H9 (cell line): ENCODE measurements at regions not wholly inside any gene's neighbourhood (a gene's known extent, or its start where the extent isn't known, plus 50 kb on each side); places are given as distances from the start of the nearest gene placed in this dataset.

Source experiments
- DNase-seq: peaks from one replicate; pipeline ENCODE4 v3.0.0-alpha.2; 2017
- H2AFZ ChIP-seq: one replicate; pipeline ENCODE4 v1.6.1; 2013; ENCODE audit warnings: mild to moderate bottlenecking, low read length, control low read depth, moderate library complexity
- H2AK5ac ChIP-seq: 2 replicates; pipeline ENCODE4 v1.6.1; 2013; ENCODE audit warnings: low read length, control low read depth, mixed read lengths; ENCODE audit not compliant: insufficient read length
- H2BK120ac ChIP-seq: one replicate; pipeline ENCODE4 v1.6.1; 2013; ENCODE audit warnings: low read depth, mild to moderate bottlenecking, low read length, control low read depth, inconsistent platforms; ENCODE audit not compliant: poor library complexity, severe bottlenecking
- H2BK12ac ChIP-seq: 2 replicates; pipeline ENCODE4 v1.6.1; 2013; ENCODE audit warnings: low read length, control low read depth, mixed read lengths, low read depth; ENCODE audit not compliant: insufficient read length
- H2BK15ac ChIP-seq: 2 replicates; pipeline ENCODE4 v1.6.1; 2013; ENCODE audit warnings: low read depth, low read length, control low read depth
- H2BK20ac ChIP-seq: one replicate; pipeline ENCODE4 v1.6.1; 2013; ENCODE audit warnings: low read depth, mild to moderate bottlenecking, low read length, control low read depth, inconsistent platforms; ENCODE audit not compliant: poor library complexity, severe bottlenecking
- H2BK5ac ChIP-seq: 2 replicates; pipeline ENCODE4 v1.6.1; 2013; ENCODE audit warnings: low read length, control low read depth, mixed read lengths; ENCODE audit not compliant: insufficient read length
- H3K14ac ChIP-seq: 2 replicates; pipeline ENCODE4 v1.6.1; 2013; ENCODE audit warnings: low read length, control low read depth; ENCODE audit not compliant: insufficient read depth
- H3K18ac ChIP-seq: 2 replicates; pipeline ENCODE4 v1.6.1; 2013; ENCODE audit warnings: low read depth, mild to moderate bottlenecking, mixed read lengths, low read length, control low read depth; ENCODE audit not compliant: insufficient read length
- H3K23ac ChIP-seq: 2 replicates; pipeline ENCODE4 v1.6.1; 2013; ENCODE audit warnings: low read length, control low read depth, mixed read lengths, low read depth; ENCODE audit not compliant: insufficient read length
- H3K23me2 ChIP-seq: 2 replicates; pipeline ENCODE4 v1.6.1; 2013; ENCODE audit warnings: low read depth, mild to moderate bottlenecking, mixed read lengths, low read length, control low read depth; ENCODE audit not compliant: insufficient read length, poor library complexity, severe bottlenecking
- H3K27ac ChIP-seq: 2 replicates; pipeline ENCODE4 v1.5.1; 2013; ENCODE audit warnings: low read length, control low read depth, mixed read lengths, low read depth; ENCODE audit not compliant: insufficient read length
- H3K27me3 ChIP-seq: 2 replicates; pipeline ENCODE4 v1.6.1; 2013; ENCODE audit warnings: low read length, control low read depth, inconsistent platforms; ENCODE audit not compliant: insufficient read depth
- H3K4ac ChIP-seq: 2 replicates; pipeline ENCODE4 v1.6.1; 2013; ENCODE audit warnings: low read depth, mild to moderate bottlenecking, control low read depth, inconsistent platforms, low read length, moderate library complexity
- H3K4me1 ChIP-seq: 2 replicates; pipeline ENCODE4 v1.6.1; 2013; ENCODE audit warnings: low read length, control low read depth, inconsistent platforms; ENCODE audit not compliant: insufficient read depth
- H3K4me2 ChIP-seq: 2 replicates; pipeline ENCODE4 v1.6.1; 2013; ENCODE audit warnings: low read length, control low read depth, mixed read lengths; ENCODE audit not compliant: insufficient read length, insufficient read depth
- H3K56ac ChIP-seq: 2 replicates; pipeline ENCODE4 v1.6.1; 2013; ENCODE audit warnings: low read depth, mild to moderate bottlenecking, mixed read lengths, low read length, control low read depth; ENCODE audit not compliant: insufficient read length
- H3K79me1 ChIP-seq: 2 replicates; pipeline ENCODE4 v1.6.1; 2013; ENCODE audit warnings: low read depth, mild to moderate bottlenecking, moderate library complexity, low read length, control low read depth, inconsistent platforms; ENCODE audit not compliant: insufficient read depth, poor library complexity, severe bottlenecking
- H3K79me2 ChIP-seq: 2 replicates; pipeline ENCODE4 v1.6.1; 2013; ENCODE audit warnings: low read length, control low read depth, inconsistent platforms; ENCODE audit not compliant: insufficient read depth
- H3K9ac ChIP-seq: 2 replicates; pipeline ENCODE4 v1.6.1; 2013; ENCODE audit warnings: low read length, control low read depth, mixed read lengths; ENCODE audit not compliant: insufficient read length; ENCODE audit errors: extremely low read depth
- H3K9me3 ChIP-seq: one replicate; pipeline ENCODE4 v1.6.1; 2013; ENCODE audit warnings: low read depth, low read length, inconsistent platforms; ENCODE audit not compliant: control insufficient read depth
- H3T11ph ChIP-seq: one replicate; pipeline ENCODE4 v1.6.1; 2013; ENCODE audit warnings: mild to moderate bottlenecking, low read length, control low read depth, inconsistent platforms
- H4K20me1 ChIP-seq: one replicate; pipeline ENCODE4 v1.6.1; 2013; ENCODE audit not compliant: control insufficient read depth, insufficient read length, insufficient read depth
- H4K5ac ChIP-seq: 2 replicates; pipeline ENCODE4 v1.6.1; 2013; ENCODE audit warnings: low read depth, mild to moderate bottlenecking, mixed read lengths, low read length, control low read depth; ENCODE audit not compliant: insufficient read length
- H4K8ac ChIP-seq: replicated peaks from 2 replicates; pipeline ENCODE4 v1.6.1; 2013; ENCODE audit warnings: low read length, control low read depth, mixed read lengths, low read depth; ENCODE audit not compliant: insufficient read length
- H4K91ac ChIP-seq: 2 replicates; pipeline ENCODE4 v1.6.1; 2013; ENCODE audit warnings: low read depth, mild to moderate bottlenecking, moderate library complexity, mixed read lengths, low read length, control low read depth; ENCODE audit not compliant: insufficient read length
- H3K27ac Mint-ChIP-seq, 3 experiments: 2 replicates in 2 of 3; 3 replicates in 1 of 3; pipeline ENCODE4 v1.8.0; 2020 to 2021; ENCODE audit warnings: mixed read lengths in 3 of 3, mild to moderate bottlenecking in 1 of 3, moderate library complexity in 1 of 3
- H3K27me3 Mint-ChIP-seq: 2 replicates; pipeline ENCODE4 v1.8.0; 2021; ENCODE audit warnings: low read depth, mild to moderate bottlenecking, moderate library complexity, mixed read lengths
- H3K36me3 Mint-ChIP-seq, 3 experiments: 2 replicates in 2 of 3; 3 replicates in 1 of 3; pipeline ENCODE4 v1.8.0; 2020 to 2021; ENCODE audit warnings: low read depth in 3 of 3, mixed read lengths in 3 of 3; ENCODE audit not compliant: insufficient read depth in 1 of 3
- H3K4me1 Mint-ChIP-seq, 2 experiments: 2 replicates each; pipeline ENCODE4 v1.8.0; 2020; ENCODE audit warnings: mixed read lengths in 2 of 2
- H3K4me3 Mint-ChIP-seq, 2 experiments: 2 replicates in 1 of 2; 3 replicates in 1 of 2; pipeline ENCODE4 v1.8.0; 2020 to 2021; ENCODE audit warnings: mild to moderate bottlenecking in 2 of 2, mixed read lengths in 2 of 2, moderate library complexity in 1 of 2
- H3K9me3 Mint-ChIP-seq, 2 experiments: 2 replicates in 1 of 2; 3 replicates in 1 of 2; pipeline ENCODE4 v1.8.0; 2020; ENCODE audit warnings: mild to moderate bottlenecking in 2 of 2, mixed read lengths in 2 of 2, moderate library complexity in 1 of 2
- WGBS: extraction: QIAGEN DNeasy Blood & Tissue Kit; methylation state at CpG from one replicate; pipeline ENCODE4 v1.1.7; 2013; ENCODE audit warnings: missing lambda C conversion rate, low lambda C conversion rate, mixed read lengths; ENCODE audit not compliant: insufficient read length; ENCODE audit errors: extremely low coverage; 5-methylcytosine and 5-hydroxymethylcytosine counted together
- TF ChIP-seq, protein P1 (sequence below): fragments of 200-600 bp; sonication (generic); conservative IDR thresholded peaks from 3 replicates; pipeline ENCODE4 v1.8.0; 2021; ENCODE audit warnings: antibody characterized with exemption, mild to moderate bottlenecking

GRCh38 chr10:36817898-36818297 lies 307.5 kb upstream of the ANKRD30A start:
- Mint-ChIP-seq H3K4me3 (no peak overlapping the region), H3K27me3 (no peaks in the 10 kb centered on the region; the same call in 1 of the 2 replicates), H3K27ac (no peak overlapping the region), H3K9me3 (peaks cover 5 to 59% of the 10 kb centered on the region in 2 experiments), H3K4me1 (no peaks in the 10 kb centered on the region), H3K36me3 (no peaks in the 10 kb centered on the region)
- Histone ChIP-seq H3K9me3 (peaks cover 7% of the 10 kb centered on the region), H3K79me2 (no peaks in the 10 kb centered on the region), H3K9ac (no peak overlapping the region), H4K8ac (no peak overlapping the region), H2AK5ac (no peak overlapping the region), H4K5ac (no peak overlapping the region), H4K91ac (no peak overlapping the region), H3K4me1 (no peaks in the 10 kb centered on the region), H3K4ac (no peak overlapping the region), H2BK15ac (no peak overlapping the region), H3K4me2 (no peak overlapping the region), H3K23ac (no peak overlapping the region), H2BK120ac (no peak overlapping the region), H3T11ph (no peak overlapping the region), H3K56ac (no peak overlapping the region), H3K14ac (no peak overlapping the region), H3K27me3 (no peaks in the 10 kb centered on the region), H4K20me1 (no peaks in the 10 kb centered on the region), H3K79me1 (no peaks in the 10 kb centered on the region), H2AFZ (no peak overlapping the region), H3K23me2 (no peaks in the 10 kb centered on the region), H3K27ac (no peak overlapping the region), H2BK5ac (no peak overlapping the region), H2BK20ac (no peak overlapping the region), H2BK12ac (no peak overlapping the region), H3K18ac (no peak overlapping the region)
- DNase-seq, result peak; percentile 45
- no CpG with 5 or more reads among the region's 15 CpGs for WGBS
- TF ChIP-seq, protein P1, sequence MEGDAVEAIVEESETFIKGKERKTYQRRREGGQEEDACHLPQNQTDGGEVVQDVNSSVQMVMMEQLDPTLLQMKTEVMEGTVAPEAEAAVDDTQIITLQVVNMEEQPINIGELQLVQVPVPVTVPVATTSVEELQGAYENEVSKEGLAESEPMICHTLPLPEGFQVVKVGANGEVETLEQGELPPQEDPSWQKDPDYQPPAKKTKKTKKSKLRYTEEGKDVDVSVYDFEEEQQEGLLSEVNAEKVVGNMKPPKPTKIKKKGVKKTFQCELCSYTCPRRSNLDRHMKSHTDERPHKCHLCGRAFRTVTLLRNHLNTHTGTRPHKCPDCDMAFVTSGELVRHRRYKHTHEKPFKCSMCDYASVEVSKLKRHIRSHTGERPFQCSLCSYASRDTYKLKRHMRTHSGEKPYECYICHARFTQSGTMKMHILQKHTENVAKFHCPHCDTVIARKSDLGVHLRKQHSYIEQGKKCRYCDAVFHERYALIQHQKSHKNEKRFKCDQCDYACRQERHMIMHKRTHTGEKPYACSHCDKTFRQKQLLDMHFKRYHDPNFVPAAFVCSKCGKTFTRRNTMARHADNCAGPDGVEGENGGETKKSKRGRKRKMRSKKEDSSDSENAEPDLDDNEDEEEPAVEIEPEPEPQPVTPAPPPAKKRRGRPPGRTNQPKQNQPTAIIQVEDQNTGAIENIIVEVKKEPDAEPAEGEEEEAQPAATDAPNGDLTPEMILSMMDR, result no peak
